Fibroblast of lung (primary cell): ENCODE measurements at regions not wholly inside any gene's neighbourhood (a gene's known extent, or its start where the extent isn't known, plus 50 kb on each side); places are given as distances from the start of the nearest gene placed in this dataset.
A peak's percentile ranks its signal among the peaks of the same experiment; 100 is the strongest.

Experiments
- DNase-seq, 2 donors: peaks; one replicate each; pipeline versions ENCODE4 v3.0.0 to v3.0.0-alpha.2; 2010; ENCODE audit warnings: low read depth in 2 of 2
- H2AFZ ChIP-seq: 2 replicates; pipeline ENCODE4 v1.5.1; 2012; ENCODE audit warnings: low read length, control low read depth, inconsistent platforms
- H3K27ac ChIP-seq: 2 replicates; pipeline ENCODE4 v1.5.1; 2011; ENCODE audit warnings: low read length, control low read depth; ENCODE audit not compliant: insufficient read depth
- H3K27me3 ChIP-seq: 2 replicates; pipeline ENCODE4 v1.5.1; 2011; ENCODE audit warnings: mild to moderate bottlenecking, low read length; ENCODE audit not compliant: control insufficient read depth, insufficient read depth
- H3K36me3 ChIP-seq: 2 replicates; pipeline ENCODE4 v1.5.1; 2011; ENCODE audit warnings: low read length; ENCODE audit not compliant: control insufficient read depth, insufficient read depth
- H3K4me1 ChIP-seq: 2 replicates; pipeline ENCODE4 v1.5.1; 2011; ENCODE audit warnings: low read length; ENCODE audit not compliant: control insufficient read depth, insufficient read depth; ENCODE audit errors: extremely low read depth
- H3K4me2 ChIP-seq: 2 replicates; pipeline ENCODE4 v1.5.1; 2011; ENCODE audit warnings: low read length, control low read depth; ENCODE audit not compliant: insufficient read depth; ENCODE audit errors: extremely low read depth
- H3K4me3 ChIP-seq, 4 experiments: fragments of 200-600 bp in 1 of 4; sonication (generic) in 1 of 4; replicated peaks in 1 of 4; 2 replicates each; pipeline ENCODE4 v1.5.1; 2011 to 2016; ENCODE audit warnings: low read length in 4 of 4, low read depth in 3 of 4, mild to moderate bottlenecking in 3 of 4, control low read depth in 2 of 4, inconsistent platforms in 1 of 4, mixed read lengths in 1 of 4; ENCODE audit not compliant: insufficient read depth in 1 of 4; ENCODE audit errors: control extremely low read depth in 1 of 4
- H3K79me2 ChIP-seq: 2 replicates; pipeline ENCODE4 v1.5.1; 2012; ENCODE audit warnings: mild to moderate bottlenecking, low read length, inconsistent platforms; ENCODE audit not compliant: control insufficient read depth, insufficient read depth
- H3K9ac ChIP-seq: 2 replicates; pipeline ENCODE4 v1.5.1; 2011; ENCODE audit warnings: mild to moderate bottlenecking, low read length, control low read depth; ENCODE audit not compliant: insufficient read depth
- H3K9me3 ChIP-seq: 2 replicates; pipeline ENCODE4 v1.5.1; 2012; ENCODE audit warnings: low read depth, low read length; ENCODE audit not compliant: control insufficient read depth, insufficient read depth
- H4K20me1 ChIP-seq: 2 replicates; pipeline ENCODE4 v1.5.1; 2011; ENCODE audit warnings: low read length; ENCODE audit not compliant: control insufficient read depth, insufficient read depth; ENCODE audit errors: extremely low read depth
- EZH2 ChIP-seq: IDR thresholded peaks from 2 replicates; pipeline ENCODE4 v1.5.1; 2012; ENCODE audit warnings: low read length, control low read depth, mild to moderate bottlenecking; ENCODE audit errors: missing control alignments
- TF ChIP-seq, protein P1 (sequence below), 2 donors: IDR thresholded peaks in 1 of 2; conservative IDR thresholded peaks in 1 of 2; 1 replicate in 1 of 2; 2 replicates in 1 of 2; pipeline ENCODE4 v1.5.1; 2011 to 2012; ENCODE audit warnings: low read length in 2 of 2, control low read depth in 1 of 2, inconsistent platforms in 1 of 2, low read depth in 1 of 2, mild to moderate bottlenecking in 1 of 2

GRCh38 chrY:7318122-7318521 lies 406.6 kb upstream of the AMELY start:
- H2AFZ ChIP-seq: no peak overlapping the region
- no peaks in the 10 kb centered on the region for H3K27me3 ChIP-seq
- no peak for DNase-seq
- H3K36me3 ChIP-seq: no peaks in the 10 kb centered on the region
- H3K79me2 ChIP-seq: no peaks in the 10 kb centered on the region
- H3K9ac ChIP-seq: no peak overlapping the region
- no peak overlapping the region for H3K27ac ChIP-seq
- no peaks in the 10 kb centered on the region for H4K20me1 ChIP-seq
- H3K4me3 ChIP-seq: no peak overlapping the region
- H3K4me2 ChIP-seq: no peak overlapping the region
- TF ChIP-seq, protein P1, sequence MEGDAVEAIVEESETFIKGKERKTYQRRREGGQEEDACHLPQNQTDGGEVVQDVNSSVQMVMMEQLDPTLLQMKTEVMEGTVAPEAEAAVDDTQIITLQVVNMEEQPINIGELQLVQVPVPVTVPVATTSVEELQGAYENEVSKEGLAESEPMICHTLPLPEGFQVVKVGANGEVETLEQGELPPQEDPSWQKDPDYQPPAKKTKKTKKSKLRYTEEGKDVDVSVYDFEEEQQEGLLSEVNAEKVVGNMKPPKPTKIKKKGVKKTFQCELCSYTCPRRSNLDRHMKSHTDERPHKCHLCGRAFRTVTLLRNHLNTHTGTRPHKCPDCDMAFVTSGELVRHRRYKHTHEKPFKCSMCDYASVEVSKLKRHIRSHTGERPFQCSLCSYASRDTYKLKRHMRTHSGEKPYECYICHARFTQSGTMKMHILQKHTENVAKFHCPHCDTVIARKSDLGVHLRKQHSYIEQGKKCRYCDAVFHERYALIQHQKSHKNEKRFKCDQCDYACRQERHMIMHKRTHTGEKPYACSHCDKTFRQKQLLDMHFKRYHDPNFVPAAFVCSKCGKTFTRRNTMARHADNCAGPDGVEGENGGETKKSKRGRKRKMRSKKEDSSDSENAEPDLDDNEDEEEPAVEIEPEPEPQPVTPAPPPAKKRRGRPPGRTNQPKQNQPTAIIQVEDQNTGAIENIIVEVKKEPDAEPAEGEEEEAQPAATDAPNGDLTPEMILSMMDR (conservative IDR thresholded peaks at IDR 0.05 in 1 of 2, IDR thresholded peaks at IDR 0.05 in 1 of 2; ENCODE audit: low read depth in 1 of 2, low read length in 2 of 2): no peak
- no peak for TF ChIP-seq EZH2
- no peaks in the 10 kb centered on the region for H3K9me3 ChIP-seq
- H3K4me1 ChIP-seq: no peaks in the 10 kb centered on the region

DNA sequence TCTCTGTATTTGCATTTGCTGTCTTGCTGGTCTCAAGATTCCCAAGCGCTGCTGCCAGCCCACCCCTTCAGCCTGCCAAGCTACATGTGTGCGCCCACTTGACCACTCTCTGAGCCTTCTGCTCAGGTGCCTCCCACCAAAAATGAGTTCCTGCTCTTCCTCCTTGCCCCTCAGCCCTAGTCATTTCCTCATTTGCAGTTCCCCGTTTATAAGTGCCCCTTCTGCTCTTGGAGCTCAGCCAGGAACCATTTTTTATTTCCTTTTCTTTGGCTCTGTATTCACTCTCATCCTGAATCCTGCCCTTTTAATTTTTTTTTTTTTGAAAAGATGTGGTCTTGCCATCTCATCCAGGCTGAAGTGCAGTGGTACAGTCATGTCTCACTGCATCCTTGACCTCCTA lies 406.0 kb upstream of the AMELY start:
- H3K9me3 ChIP-seq: no peaks in the 10 kb centered on the region
- no peaks in the 10 kb centered on the region for H3K4me1 ChIP-seq
- H2AFZ ChIP-seq: no peak overlapping the region
- no peaks in the 10 kb centered on the region for H3K36me3 ChIP-seq
- no peak for DNase-seq
- no peak overlapping the region for H3K9ac ChIP-seq
- TF ChIP-seq, protein P1 (conservative IDR thresholded peaks at IDR 0.05 in 1 of 2, IDR thresholded peaks at IDR 0.05 in 1 of 2; ENCODE audit: low read depth in 1 of 2, low read length in 2 of 2): no peak
- TF ChIP-seq EZH2: no peak
- H3K27ac ChIP-seq: no peak overlapping the region
- H3K79me2 ChIP-seq: no peaks in the 10 kb centered on the region
- H3K27me3 ChIP-seq: no peaks in the 10 kb centered on the region
- H4K20me1 ChIP-seq: no peaks in the 10 kb centered on the region
- H3K4me2 ChIP-seq: no peak overlapping the region
- H3K4me3 ChIP-seq: no peak overlapping the region

DNA sequence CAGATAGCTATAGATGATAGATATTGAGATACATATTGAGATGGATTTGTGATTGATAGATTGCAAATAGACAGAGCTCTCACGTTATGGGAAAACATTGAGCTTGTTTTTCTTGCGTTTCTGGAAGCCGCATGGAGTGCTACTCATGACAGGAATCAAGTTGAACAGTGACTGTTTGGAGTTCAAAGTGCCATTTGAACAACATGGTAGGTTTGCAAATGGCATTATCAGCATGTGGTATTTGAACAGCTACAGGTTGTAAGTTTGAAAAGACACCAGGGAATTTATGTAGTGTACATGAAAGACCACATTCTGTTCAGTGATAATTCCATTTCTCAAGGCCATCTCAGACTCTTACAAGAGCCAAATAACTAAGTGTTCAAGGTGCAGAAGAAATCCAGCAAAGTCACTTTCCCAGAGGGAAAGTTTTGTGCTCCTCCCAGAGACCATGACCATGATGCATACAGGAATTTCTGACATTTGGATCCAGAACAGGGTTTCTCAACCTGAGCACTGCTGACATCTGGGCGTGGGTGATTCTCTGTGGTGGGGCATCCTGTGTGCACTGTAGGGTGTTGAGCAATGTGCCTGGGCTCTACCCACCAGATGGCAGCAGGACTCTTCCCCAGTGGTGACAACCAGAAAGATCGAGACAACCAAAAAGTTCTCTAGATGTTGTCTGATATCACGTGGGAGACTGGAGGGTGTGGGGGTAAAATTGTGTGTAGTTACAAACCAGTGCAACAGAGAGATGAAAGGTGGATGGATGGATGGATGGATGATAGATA lies 399.1 kb upstream of the AMELY start:
- Histone ChIP-seq H3K4me3 (no peak overlapping the region), H3K27ac (no peak overlapping the region), H3K9me3 (no peaks in the 10 kb centered on the region), H3K36me3 (no peaks in the 10 kb centered on the region), H3K79me2 (no peaks in the 10 kb centered on the region), H3K4me1 (no peaks in the 10 kb centered on the region), H3K9ac (no peak overlapping the region), H3K4me2 (no peak overlapping the region), H4K20me1 (no peaks in the 10 kb centered on the region), H3K27me3 (no peaks in the 10 kb centered on the region), H2AFZ (no peak overlapping the region)
- DNase-seq: peak in 1 of 2 donors; percentile 2
- TF ChIP-seq EZH2: no peak
- TF ChIP-seq, protein P1 (conservative IDR thresholded peaks at IDR 0.05 in 1 of 2, IDR thresholded peaks at IDR 0.05 in 1 of 2; ENCODE audit: low read depth in 1 of 2, low read length in 2 of 2): no peak
